WTC11 (cell line): ENCODE measurements at regions not wholly inside any gene's neighbourhood (a gene's known extent, or its start where the extent isn't known, plus 50 kb on each side); places are given as distances from the start of the nearest gene placed in this dataset.
A peak's percentile ranks its signal among the peaks of the same experiment; 100 is the strongest.

Experiments
- ATAC-seq: fragments of 200-7000 bp; cut with Tn5 transposase; 2 replicates; pipeline ENCODE4 v1.10.0; 2021; ENCODE audit warnings: mild to moderate bottlenecking, moderate library complexity
- CTCF ChIA-PET: fragments of 300-600 bp; sonication (Branson Sonifier 250); formaldehyde crosslinking; loops from one replicate; lab custom pipeline; 2021; ENCODE audit warnings: antibody characterized with exemption; lab: Charles Lee
- POLR2A ChIA-PET: fragments of 350-600 bp; sonication (Branson Sonifier 250); formaldehyde crosslinking; loops from one replicate; lab custom pipeline; 2021; ENCODE audit warnings: antibody characterized with exemption; lab: Charles Lee
- DNase-seq: peaks from one replicate; pipeline ENCODE4 v3.0.0; 2021; ENCODE audit warnings: low spot score
- H3K27ac Mint-ChIP-seq: 2 replicates; pipeline ENCODE4 v1.8.0; 2021; ENCODE audit warnings: mixed read lengths
- H3K27me3 Mint-ChIP-seq: 2 replicates; pipeline ENCODE4 v1.8.0; 2021; ENCODE audit warnings: low read depth, mild to moderate bottlenecking, moderate library complexity, mixed read lengths
- H3K36me3 Mint-ChIP-seq: 2 replicates; pipeline ENCODE4 v1.8.0; 2021; ENCODE audit warnings: mixed read lengths
- H3K4me1 Mint-ChIP-seq: 2 replicates; pipeline ENCODE4 v1.8.0; 2022; ENCODE audit warnings: mixed read lengths
- H3K4me3 Mint-ChIP-seq: 2 replicates; pipeline ENCODE4 v1.8.0; 2021; ENCODE audit warnings: mild to moderate bottlenecking, moderate library complexity, mixed read lengths
- H3K9me3 Mint-ChIP-seq: 2 replicates; pipeline ENCODE4 v1.8.0; 2021; ENCODE audit warnings: mixed read lengths
- ATF6 ChIP-seq: sonication (generic); formaldehyde crosslinking; IDR thresholded peaks from 2 replicates; pipeline ENCODE4 v1.8.1; 2023; ENCODE audit warnings: mild to moderate bottlenecking, missing genetic modification reagents
- ELF4 ChIP-seq: sonication (generic); formaldehyde crosslinking; IDR thresholded peaks from 2 replicates; pipeline ENCODE4 v1.8.1; 2022; ENCODE audit warnings: low read depth, mild to moderate bottlenecking, moderate library complexity, missing genetic modification reagents
- GABPB1 ChIP-seq: sonication (generic); formaldehyde crosslinking; IDR thresholded peaks from 2 replicates; pipeline ENCODE4 v1.8.1; 2023; ENCODE audit warnings: mild to moderate bottlenecking, missing genetic modification reagents
- PREB ChIP-seq: sonication (generic); formaldehyde crosslinking; IDR thresholded peaks from 2 replicates; pipeline ENCODE4 v1.8.1; 2022; ENCODE audit warnings: mild to moderate bottlenecking, missing genetic modification reagents, moderate library complexity, borderline replicate concordance
- SMAD4 ChIP-seq: sonication (generic); formaldehyde crosslinking; IDR thresholded peaks from 2 replicates; pipeline ENCODE4 v1.8.0; 2022; ENCODE audit warnings: mild to moderate bottlenecking, missing genetic modification reagents
- TEAD1 ChIP-seq: sonication (generic); formaldehyde crosslinking; IDR thresholded peaks from 2 replicates; pipeline ENCODE4 v1.8.0; 2022; ENCODE audit warnings: mild to moderate bottlenecking, missing genetic modification reagents
- TEAD4 ChIP-seq: sonication (generic); formaldehyde crosslinking; IDR thresholded peaks from 2 replicates; pipeline ENCODE4 v1.8.0; 2022; ENCODE audit warnings: mild to moderate bottlenecking, missing genetic modification reagents
- ZNF423 ChIP-seq: fragments of 250-450 bp; sonication (Bioruptor Pico); IDR thresholded peaks from 2 replicates; pipeline ENCODE4 v2.1.2; 2022; ENCODE audit warnings: mild to moderate bottlenecking, moderate library complexity
- ZNF512 ChIP-seq: sonication (generic); formaldehyde crosslinking; IDR thresholded peaks from 2 replicates; pipeline ENCODE4 v1.8.1; 2022; ENCODE audit warnings: missing genetic modification reagents, borderline replicate concordance
- TF ChIP-seq, protein P1 (sequence below): fragments of 250-450 bp; sonication (Bioruptor Pico); IDR thresholded peaks from 2 replicates; pipeline ENCODE4 v1.9.0; 2021; ENCODE audit warnings: mild to moderate bottlenecking
- TF ChIP-seq, protein P2 (sequence below): sonication (generic); formaldehyde crosslinking; IDR thresholded peaks from 2 replicates; pipeline ENCODE4 v1.8.1; 2023; ENCODE audit warnings: mild to moderate bottlenecking, missing genetic modification reagents, borderline replicate concordance
- TF ChIP-seq, protein P3 (sequence below): sonication (generic); formaldehyde crosslinking; IDR thresholded peaks from 2 replicates; pipeline ENCODE4 v1.8.1; 2023; ENCODE audit warnings: mild to moderate bottlenecking, missing genetic modification reagents, moderate library complexity
- TF ChIP-seq, protein P4 (sequence below): sonication (generic); formaldehyde crosslinking; IDR thresholded peaks from 2 replicates; pipeline ENCODE4 v1.8.1; 2022; ENCODE audit warnings: low read depth, mild to moderate bottlenecking, moderate library complexity, missing genetic modification reagents, borderline replicate concordance
- TF ChIP-seq, protein P5 (sequence below): fragments of 250-450 bp; sonication (Bioruptor Pico); IDR thresholded peaks from 2 replicates; pipeline ENCODE4 v1.9.0; 2021; ENCODE audit warnings: moderate library complexity, mild to moderate bottlenecking, inconsistent platforms, borderline replicate concordance

DNA sequence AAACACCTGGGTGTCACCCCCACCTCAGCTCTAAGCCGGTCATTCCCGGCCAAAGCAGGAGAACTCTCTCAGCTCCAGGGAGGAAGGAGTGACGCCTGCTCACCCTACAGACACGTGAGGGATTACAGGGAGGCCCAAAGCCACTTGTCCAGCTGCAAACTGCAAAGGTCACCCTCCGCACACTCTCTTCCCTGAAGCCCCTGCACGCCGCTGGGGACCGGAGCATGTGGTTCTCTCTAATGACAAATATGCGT lies 108.0 kb upstream of the ID2 start:
- Mint-ChIP-seq H3K4me3 (no peak overlapping the region), H3K9me3 (no peaks in the 10 kb centered on the region), H3K4me1 (peaks cover 67% of the 10 kb centered on the region), H3K27ac (peak overlapping the region; percentile 78), H3K27me3 (no peaks in the 10 kb centered on the region; the same call in 1 of the 2 replicates), H3K36me3 (no peaks in the 10 kb centered on the region)
- POLR2A ChIA-PET, result interaction anchor here (0.7 to 1.2 kb wide), 2 partner anchors 9 to 111 kb away, joined by 3 to 5 read pairs; no protein-coding TSS in a partner anchor
- no peak for DNase-seq
- CTCF ChIA-PET, result interaction anchor here (1.0 to 1.8 kb wide), 4 partner anchors 10 to 107 kb away, joined by 3 to 7 read pairs (median 4); partner anchors contain the start of gene ID2
- no peak for TF ChIP-seq TEAD1 (CRISPR knock-in tag)
- no peak for ATAC-seq

DNA sequence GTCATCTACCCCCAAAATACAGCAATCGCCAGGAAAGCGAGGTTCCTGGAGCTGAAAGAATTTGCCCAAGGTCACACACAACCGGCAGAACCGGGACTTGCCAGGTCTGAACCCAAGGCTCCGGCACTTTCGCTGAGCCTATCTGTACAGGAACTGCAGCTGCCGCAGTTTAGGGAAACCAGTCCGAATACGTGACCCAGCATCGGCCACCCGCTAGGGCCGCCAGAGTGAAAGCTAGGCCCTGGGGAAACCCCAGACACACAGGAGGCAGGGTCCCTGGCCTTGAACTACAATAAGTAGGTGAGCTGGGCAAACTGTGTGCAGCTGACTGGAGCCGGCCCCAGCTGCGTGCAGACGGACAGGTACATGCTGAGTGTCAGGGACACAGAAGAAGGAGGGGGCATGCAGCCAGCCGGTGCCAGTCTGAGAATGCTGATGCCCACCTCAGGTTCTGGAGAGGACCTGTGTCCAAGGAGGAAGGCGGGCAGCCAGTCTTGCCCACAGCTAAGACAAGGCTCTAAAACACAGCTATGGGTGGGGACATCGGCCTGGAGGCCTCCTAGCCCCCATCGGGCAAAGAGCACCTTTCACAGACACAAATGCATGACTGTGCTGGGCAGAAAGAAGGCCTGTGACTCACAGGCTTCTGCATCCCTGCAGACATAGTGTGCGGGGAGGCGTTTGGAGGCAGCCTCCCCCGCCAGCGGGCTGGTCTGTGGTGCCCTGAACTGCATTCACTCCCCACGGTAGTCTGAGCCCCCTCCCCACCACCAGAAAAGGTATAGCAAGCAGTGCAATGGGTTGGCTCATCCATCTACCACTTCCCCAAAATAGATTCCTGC lies 107.4 kb upstream of the ID2 start:
- ATAC-seq, result no peak
- peak overlapping the region; percentile 78 for H3K27ac Mint-ChIP-seq

GRCh38 chr2:8575038-8575833 lies 106.6 kb upstream of the ID2 start:
- H3K36me3 Mint-ChIP-seq, result no peaks in the 10 kb centered on the region
- DNase-seq (no peak), ATAC-seq (no peak)
- H3K9me3 Mint-ChIP-seq, result no peaks in the 10 kb centered on the region
- H3K27me3 Mint-ChIP-seq, result no peaks in the 10 kb centered on the region
- peaks cover 70% of the 10 kb centered on the region for H3K4me1 Mint-ChIP-seq
- ChIA-PET CTCF (interaction anchor here (1.0 kb wide), 1 partner anchor 12 kb away, joined by 3 read pairs; no protein-coding TSS in a partner anchor), POLR2A (no interaction called here)
- H3K4me3 Mint-ChIP-seq, result no peak overlapping the region
- H3K27ac Mint-ChIP-seq, result peak overlapping the region; percentile 68
- TF ChIP-seq, protein P1, sequence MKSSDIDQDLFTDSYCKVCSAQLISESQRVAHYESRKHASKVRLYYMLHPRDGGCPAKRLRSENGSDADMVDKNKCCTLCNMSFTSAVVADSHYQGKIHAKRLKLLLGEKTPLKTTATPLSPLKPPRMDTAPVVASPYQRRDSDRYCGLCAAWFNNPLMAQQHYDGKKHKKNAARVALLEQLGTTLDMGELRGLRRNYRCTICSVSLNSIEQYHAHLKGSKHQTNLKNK (CRISPR knock-in tag), result no peak
- TF ChIP-seq, protein P2, sequence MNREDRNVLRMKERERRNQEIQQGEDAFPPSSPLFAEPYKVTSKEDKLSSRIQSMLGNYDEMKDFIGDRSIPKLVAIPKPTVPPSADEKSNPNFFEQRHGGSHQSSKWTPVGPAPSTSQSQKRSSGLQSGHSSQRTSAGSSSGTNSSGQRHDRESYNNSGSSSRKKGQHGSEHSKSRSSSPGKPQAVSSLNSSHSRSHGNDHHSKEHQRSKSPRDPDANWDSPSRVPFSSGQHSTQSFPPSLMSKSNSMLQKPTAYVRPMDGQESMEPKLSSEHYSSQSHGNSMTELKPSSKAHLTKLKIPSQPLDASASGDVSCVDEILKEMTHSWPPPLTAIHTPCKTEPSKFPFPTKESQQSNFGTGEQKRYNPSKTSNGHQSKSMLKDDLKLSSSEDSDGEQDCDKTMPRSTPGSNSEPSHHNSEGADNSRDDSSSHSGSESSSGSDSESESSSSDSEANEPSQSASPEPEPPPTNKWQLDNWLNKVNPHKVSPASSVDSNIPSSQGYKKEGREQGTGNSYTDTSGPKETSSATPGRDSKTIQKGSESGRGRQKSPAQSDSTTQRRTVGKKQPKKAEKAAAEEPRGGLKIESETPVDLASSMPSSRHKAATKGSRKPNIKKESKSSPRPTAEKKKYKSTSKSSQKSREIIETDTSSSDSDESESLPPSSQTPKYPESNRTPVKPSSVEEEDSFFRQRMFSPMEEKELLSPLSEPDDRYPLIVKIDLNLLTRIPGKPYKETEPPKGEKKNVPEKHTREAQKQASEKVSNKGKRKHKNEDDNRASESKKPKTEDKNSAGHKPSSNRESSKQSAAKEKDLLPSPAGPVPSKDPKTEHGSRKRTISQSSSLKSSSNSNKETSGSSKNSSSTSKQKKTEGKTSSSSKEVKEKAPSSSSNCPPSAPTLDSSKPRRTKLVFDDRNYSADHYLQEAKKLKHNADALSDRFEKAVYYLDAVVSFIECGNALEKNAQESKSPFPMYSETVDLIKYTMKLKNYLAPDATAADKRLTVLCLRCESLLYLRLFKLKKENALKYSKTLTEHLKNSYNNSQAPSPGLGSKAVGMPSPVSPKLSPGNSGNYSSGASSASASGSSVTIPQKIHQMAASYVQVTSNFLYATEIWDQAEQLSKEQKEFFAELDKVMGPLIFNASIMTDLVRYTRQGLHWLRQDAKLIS (CRISPR knock-in tag), result no peak
- TF ChIP-seq, protein P3, sequence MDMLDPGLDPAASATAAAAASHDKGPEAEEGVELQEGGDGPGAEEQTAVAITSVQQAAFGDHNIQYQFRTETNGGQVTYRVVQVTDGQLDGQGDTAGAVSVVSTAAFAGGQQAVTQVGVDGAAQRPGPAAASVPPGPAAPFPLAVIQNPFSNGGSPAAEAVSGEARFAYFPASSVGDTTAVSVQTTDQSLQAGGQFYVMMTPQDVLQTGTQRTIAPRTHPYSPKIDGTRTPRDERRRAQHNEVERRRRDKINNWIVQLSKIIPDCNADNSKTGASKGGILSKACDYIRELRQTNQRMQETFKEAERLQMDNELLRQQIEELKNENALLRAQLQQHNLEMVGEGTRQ (CRISPR knock-in tag), result no peak
- TF ChIP-seq ELF4 (no peak), TEAD1 (CRISPR knock-in tag) (no peak), ATF6 (CRISPR knock-in tag) (no peak), ZNF423 (CRISPR knock-in tag) (no peak), TEAD4 (CRISPR knock-in tag) (no peak), PREB (CRISPR knock-in tag) (no peak)

More for the DNA sequence above, 107.4 kb upstream of the ID2 start:
- POLR2A ChIA-PET, result interaction anchor here (1.2 kb wide), 1 partner anchor 9 kb away, joined by 5 read pairs; no protein-coding TSS in a partner anchor
- TF ChIP-seq ZNF512 (CRISPR knock-in tag) (no peak), SMAD4 (no peak), GABPB1 (peak; percentile 54; the same call in 1 of the 2 replicates)
- TF ChIP-seq, protein P4, sequence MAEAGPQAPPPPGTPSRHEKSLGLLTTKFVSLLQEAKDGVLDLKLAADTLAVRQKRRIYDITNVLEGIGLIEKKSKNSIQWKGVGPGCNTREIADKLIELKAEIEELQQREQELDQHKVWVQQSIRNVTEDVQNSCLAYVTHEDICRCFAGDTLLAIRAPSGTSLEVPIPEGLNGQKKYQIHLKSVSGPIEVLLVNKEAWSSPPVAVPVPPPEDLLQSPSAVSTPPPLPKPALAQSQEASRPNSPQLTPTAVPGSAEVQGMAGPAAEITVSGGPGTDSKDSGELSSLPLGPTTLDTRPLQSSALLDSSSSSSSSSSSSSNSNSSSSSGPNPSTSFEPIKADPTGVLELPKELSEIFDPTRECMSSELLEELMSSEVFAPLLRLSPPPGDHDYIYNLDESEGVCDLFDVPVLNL, result no peak
- TF ChIP-seq, protein P5, sequence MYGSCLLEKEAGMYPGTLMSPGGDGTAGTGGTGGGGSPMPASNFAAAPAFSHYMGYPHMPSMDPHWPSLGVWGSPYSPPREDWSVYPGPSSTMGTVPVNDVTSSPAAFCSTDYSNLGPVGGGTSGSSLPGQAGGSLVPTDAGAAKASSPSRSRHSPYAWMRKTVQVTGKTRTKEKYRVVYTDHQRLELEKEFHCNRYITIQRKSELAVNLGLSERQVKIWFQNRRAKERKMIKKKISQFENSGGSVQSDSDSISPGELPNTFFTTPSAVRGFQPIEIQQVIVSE (CRISPR knock-in tag), result no peak
- TF ChIP-seq, all 79 proteins: peak for 1
- no peaks in the 10 kb centered on the region for H3K36me3 Mint-ChIP-seq
- no peaks in the 10 kb centered on the region for H3K27me3 Mint-ChIP-seq
- CTCF ChIA-PET, result interaction anchor here (1.0 to 1.8 kb wide), 5 partner anchors 10 to 107 kb away, joined by 3 to 7 read pairs (median 3); partner anchors contain the start of gene ID2
- H3K9me3 Mint-ChIP-seq, result no peaks in the 10 kb centered on the region
- H3K4me1 Mint-ChIP-seq, result peaks cover 68% of the 10 kb centered on the region
- DNase-seq, result no peak
- H3K4me3 Mint-ChIP-seq, result no peak overlapping the region
